Ovary (tissue), 3 donors: ENCODE measurements at regions not wholly inside any gene's neighbourhood (a gene's known extent, or its start where the extent isn't known, plus 50 kb on each side); places are given as distances from the start of the nearest gene placed in this dataset.

Experiments
- CTCF ChIP-seq, 3 donors: fragments of 450-650 bp in 2 of 3; fragments of 200-600 bp in 1 of 3; IDR thresholded peaks; one replicate each; pipeline versions ENCODE4 v1.5.1 to v1.8.0; 2016 to 2022; ENCODE audit warnings: antibody characterized with exemption in 3 of 3, mild to moderate bottlenecking in 1 of 3
- EP300 ChIP-seq: sonication (generic); formaldehyde crosslinking; IDR thresholded peaks from one replicate; pipeline ENCODE4 v1.6.1; 2017; ENCODE audit warnings: antibody characterized with exemption
- POLR2A ChIP-seq: fragments of 450-650 bp; IDR thresholded peaks from one replicate; pipeline ENCODE4 v1.6.1; 2017; ENCODE audit warnings: antibody characterized with exemption, mild to moderate bottlenecking, moderate library complexity
- donor health status: DM: no; HTN: no; CAD: no.

- TF ChIP-seq CTCF (IDR thresholded peaks at IDR 0.05) (no peak), EP300 (no peak), POLR2A (no peak)
These were observed 172.8 kb upstream of the APOOL start for GRCh38 chrX:84830836-84831235.
